GM21390 (cell line): ENCODE measurements at regions not wholly inside any gene's neighbourhood (a gene's known extent, or its start where the extent isn't known, plus 50 kb on each side); places are given as distances from the start of the nearest gene placed in this dataset.
"Not testable (repeated sequence)": the region's sequence is repeated elsewhere in the genome, so short reads cannot be mapped to it uniquely, and the experiment has no call there.

Source experiments
- ATAC-seq: cut with Tn5 transposase; IDR thresholded peaks from one replicate; pipeline ENCODE4 v1.9.1; 2021; ENCODE audit not compliant: unreplicated experiment

- no peak for ATAC-seq
Observed at GRCh38 chr6:133099573-133099972, 141.6 kb upstream of the EYA4 start.

DNA sequence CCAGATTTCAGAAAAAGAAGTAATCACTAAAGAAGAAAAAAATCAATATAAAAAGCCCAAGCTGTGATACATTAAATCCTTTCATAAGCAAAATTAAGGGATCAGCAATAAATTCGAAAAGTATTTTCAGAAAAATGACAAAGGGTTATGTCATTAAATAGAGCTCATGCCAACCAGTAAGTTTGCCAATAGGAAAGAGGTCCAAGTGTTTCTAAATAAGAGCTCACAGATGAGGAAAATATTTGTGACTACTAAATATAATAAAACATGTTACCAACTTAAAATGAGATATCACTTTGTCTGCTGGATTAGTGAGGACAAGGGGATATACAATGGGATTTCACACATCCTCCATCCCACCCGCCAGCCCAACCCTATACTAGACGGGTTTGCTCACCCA is 140.3 kb upstream of the EYA4 start:
- no peak for ATAC-seq

- no peak for ATAC-seq
Observed at GRCh38 chr6:133101790-133102189, 139.4 kb upstream of the EYA4 start.

DNA sequence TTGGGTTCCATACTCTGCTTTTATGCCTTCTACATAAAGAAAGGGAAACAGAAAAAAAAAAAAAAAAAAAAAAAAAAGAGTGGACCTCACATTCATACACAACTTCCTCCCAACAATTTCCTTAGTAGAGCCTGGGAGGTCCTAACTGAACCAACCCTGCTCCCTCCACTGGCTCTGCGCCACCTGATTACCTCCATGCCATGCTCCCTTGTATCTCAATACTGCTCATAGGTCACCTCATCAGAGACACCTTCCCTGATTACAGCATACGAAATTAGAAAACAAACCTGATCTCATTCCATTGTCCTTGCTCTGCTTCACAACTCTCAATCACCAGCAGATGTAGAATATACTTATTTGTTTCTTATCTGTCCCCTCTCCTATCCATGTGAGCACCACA is 134.2 kb upstream of the EYA4 start:
- no peak for ATAC-seq

DNA sequence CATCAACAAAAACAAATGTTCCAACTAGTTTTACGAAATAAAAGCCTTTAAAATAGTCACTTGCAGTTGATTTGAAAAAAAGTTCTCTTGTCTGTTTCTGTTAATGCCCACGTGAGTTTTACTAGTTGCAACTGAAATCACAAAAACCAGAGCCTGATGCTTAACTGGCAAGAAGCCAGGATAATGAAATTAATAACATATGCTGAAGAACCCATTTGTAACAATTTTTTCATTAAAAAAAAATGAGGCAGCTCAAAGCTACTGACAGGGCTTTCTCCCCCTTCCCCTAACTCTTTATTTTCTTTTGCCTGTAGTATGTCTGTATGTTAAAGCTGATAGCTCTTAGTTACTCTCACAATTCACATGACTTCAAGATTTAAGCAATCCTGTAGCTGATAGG is 132.7 kb upstream of the EYA4 start:
- ATAC-seq: no peak

GRCh38 chr6:133114973-133115372 is 126.2 kb upstream of the EYA4 start:
- ATAC-seq: no peak

DNA sequence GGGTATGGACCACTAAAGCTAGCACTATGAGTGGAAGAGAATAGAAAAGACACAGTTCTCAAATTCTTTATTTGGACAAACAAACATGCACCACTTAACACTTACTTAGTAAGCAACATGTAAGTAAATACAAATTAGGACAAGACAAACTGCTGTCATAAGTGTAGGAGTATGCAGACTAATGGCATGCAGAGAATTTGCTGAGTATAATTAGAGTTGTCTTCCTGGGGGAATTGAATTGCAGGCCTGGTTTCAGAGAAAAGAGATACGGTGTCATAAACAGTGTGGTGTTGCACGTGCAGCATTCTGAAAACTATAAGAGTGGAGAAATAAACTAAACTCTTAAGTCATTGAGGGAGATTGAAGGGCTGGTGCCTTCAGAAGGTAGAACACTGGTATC is 125.2 kb upstream of the EYA4 start:
- ATAC-seq: no peak

DNA sequence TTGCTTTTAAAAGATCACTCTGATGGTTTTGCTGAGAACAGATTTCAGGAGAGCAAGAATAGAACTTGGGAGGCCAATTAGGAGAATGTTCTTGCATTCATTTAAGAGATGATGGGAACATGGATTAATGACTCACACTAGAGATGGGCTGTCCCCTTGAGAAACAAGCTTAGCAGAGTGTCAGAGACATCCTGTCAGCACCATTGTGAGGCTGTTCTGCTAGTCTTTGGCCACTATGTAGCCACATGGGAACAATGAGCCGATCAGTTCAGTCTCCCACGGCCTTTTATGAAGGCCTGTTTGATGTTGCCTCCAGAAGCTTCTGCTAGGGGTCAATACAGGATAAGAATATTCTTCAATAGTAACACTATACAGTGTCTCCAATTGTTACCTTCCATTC is 113.0 kb upstream of the EYA4 start:
- ATAC-seq: no peak

DNA sequence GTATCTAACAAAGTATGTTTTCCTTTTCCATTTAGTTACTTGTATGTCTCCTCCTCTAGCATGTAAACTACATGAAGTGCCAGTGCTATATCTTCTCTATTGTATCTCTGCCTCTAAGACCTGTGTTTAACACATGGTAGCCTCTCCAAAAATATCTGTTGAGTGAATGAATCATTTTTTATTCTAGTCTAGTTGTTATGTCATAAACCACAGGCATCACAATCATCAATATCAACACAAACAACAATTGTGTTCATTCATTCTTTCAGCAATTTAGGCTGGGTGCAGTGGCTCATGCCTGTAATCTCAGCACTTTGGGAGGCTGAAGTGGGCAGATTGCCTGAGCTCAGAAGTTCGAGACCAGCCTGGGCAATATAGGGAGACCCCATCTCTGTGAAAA is 111.6 kb upstream of the EYA4 start:
- no peak for ATAC-seq

DNA sequence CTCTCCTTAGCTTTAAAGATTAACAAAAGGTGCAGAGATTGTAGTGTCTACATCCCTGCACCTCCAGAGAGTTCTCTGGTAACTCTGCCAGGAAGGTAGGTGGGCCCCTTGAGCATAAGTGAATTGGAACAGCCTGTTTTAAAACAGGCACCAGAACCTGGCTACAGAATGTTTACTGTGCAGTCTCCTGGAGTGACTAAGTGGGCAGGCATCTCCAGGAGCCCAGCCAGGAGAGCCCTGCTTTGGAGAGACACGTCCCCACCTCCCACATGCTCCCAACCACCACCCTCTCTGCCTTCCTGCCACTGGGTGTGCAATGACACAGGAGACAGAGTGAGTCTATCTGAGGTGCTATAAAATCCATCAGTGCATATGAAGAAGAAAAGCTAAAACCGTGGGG is 110.3 kb upstream of the EYA4 start:
- no peak for ATAC-seq

DNA sequence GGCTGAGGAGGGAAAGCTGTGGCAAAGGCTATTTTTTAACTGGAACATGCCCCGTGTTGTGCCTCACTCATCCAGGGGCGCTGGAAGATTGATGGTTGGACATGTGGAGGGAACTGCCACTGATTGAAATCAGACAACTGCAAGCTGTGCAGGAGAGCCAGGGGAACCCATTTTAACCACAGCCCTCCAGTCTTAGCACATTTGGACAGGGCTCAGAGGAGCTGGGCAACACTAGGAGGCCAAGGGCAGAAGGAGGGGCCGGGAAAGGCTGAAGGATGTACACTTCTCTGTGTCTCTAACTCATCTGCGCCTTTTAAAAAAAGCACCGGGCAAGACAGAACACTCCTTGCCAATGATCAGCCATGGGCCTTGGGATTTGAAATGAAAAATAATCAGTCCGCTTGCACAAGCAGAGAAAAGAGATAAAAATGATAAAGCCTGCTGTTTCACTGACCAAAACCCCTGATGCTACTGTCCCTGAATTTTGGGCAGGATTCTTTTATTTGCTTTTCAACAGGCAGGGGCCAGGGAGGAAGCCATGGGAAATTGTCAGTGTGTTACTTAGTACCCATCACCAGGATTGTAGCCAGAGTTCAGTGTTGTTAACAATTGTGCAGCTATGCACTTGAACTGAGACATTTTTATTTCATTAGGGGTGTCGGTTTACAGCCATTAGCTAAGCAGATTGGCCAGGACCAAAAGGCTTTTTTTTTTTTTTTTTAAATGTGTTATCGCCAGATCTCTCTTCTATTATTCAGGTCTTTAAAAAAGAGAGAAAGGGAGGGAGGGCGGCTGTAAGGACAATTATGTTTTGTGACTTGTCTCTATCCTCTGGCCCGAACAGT is 109.3 kb upstream of the EYA4 start:
- ATAC-seq: no peak

GRCh38 chr6:133132466-133132971 is 108.6 kb upstream of the EYA4 start:
- ATAC-seq: no peak

- ATAC-seq: no peak
Observed at GRCh38 chr6:133136177-133136880, 104.8 kb upstream of the EYA4 start.

DNA sequence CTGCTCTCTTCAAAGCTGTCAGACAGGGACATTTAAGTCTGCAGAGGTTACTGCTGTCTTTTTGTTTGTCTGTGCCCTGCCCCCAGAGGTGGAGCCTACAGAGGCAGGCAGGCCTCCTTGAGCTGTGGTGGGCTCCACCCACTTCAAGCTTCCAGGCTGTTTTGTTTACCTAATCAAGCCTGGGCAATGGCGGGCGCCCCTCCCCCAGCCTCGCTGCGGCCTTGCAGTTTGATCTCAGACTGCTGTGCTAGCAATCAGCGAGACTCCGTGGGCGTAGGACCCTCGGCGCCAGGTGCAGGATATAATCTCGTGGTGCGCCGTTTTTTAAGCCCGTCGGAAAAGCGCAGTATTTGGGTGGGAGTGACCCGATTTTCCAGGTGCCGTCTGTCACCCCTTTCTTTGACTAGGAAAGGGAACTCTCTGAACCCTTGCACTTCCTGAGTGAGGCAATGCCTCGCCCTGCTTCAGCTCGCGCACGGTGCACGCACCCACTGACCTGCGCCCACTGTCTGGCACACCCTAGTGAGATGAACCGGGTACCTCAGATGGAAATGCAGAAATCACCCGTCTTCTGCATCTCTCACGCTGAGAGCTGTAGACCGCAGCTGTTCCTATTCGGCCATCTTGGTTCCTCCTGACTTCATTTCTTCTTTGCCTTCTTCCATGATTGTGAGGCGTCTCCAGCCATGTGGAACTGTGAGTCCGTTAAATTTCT is 93.5 kb upstream of the EYA4 start:
- not testable (repeated sequence) for ATAC-seq

- ATAC-seq: no peak
Observed at GRCh38 chr6:133156689-133157088, 84.5 kb upstream of the EYA4 start.

DNA sequence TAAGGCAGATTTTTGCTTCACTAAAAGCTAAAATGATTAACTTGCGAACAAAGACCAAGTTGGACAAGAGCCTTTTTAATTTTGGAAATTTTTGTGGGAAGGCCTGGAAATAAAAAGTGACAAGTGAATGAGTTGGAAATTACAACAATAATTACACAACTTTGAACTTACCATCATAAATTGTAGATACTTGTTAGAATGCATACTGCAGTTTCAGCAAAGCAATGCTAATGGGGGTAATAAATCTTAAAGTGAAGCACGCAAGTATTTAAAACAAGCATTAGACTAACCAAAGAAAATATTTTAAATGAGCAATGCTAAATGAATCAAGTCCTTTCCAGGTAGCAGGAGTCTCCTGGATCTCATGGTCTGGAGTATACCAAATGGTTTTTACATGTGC is 83.2 kb upstream of the EYA4 start:
- ATAC-seq: no peak

DNA sequence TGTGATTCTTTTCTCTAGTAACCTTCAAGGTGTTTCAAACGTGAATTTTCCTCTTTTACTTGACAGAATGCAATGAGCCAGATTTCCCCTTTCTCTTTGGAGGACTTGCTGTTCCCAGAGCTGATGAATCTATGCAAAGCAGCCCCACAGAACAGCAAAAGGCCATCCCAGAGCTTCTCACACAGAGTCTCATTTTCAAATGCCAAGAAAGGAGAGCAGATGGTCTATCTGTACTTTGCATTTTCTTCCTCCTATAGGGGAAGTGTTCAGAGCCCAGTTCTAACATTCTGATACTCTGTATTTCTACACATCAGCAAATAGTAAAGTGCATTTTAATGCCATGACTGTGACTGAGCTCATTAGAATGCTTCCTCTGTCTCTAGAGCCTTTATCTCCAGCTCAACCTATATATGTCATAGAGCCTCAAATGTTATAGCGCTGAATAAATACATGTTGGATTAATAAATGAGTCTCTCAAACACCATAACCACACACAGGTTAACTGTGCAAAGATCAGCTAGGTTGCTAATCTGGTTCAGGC is 81.8 kb upstream of the EYA4 start:
- ATAC-seq: no peak

DNA sequence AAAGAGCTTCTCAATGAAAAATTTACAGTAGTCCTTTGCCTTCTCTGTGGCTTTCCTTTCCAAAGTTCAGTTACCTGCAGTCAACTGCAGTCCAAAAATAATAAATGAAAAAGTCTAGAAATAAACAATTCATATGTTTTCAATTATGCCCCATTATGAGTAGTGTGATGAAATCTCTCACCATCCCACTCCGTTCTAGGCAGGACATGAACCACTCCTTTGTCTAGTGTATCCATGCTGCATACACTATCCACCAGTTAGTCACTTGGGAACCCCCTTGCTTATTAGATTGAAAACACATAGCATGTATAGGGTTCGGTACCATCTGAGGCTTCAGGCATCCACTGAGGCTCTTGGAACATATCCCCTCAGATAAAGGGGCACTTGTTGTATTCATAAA is 80.6 kb upstream of the EYA4 start:
- ATAC-seq: no peak

GRCh38 chr6:133165235-133165634 is 75.9 kb upstream of the EYA4 start:
- ATAC-seq: no peak

GRCh38 chr6:133166766-133167165 is 74.4 kb upstream of the EYA4 start:
- ATAC-seq: no peak

- ATAC-seq: no peak
Observed at GRCh38 chr6:133169901-133170300, 71.3 kb upstream of the EYA4 start.
